ENCODE measurements at regions not wholly inside any gene's neighbourhood (a gene's known extent, or its start where the extent isn't known, plus 50 kb on each side); places are given as distances from the start of the nearest gene placed in this dataset.
"Not testable (repeated sequence)": the region's sequence is repeated elsewhere in the genome, so short reads cannot be mapped to it uniquely, and the experiment has no call there.

DNA sequence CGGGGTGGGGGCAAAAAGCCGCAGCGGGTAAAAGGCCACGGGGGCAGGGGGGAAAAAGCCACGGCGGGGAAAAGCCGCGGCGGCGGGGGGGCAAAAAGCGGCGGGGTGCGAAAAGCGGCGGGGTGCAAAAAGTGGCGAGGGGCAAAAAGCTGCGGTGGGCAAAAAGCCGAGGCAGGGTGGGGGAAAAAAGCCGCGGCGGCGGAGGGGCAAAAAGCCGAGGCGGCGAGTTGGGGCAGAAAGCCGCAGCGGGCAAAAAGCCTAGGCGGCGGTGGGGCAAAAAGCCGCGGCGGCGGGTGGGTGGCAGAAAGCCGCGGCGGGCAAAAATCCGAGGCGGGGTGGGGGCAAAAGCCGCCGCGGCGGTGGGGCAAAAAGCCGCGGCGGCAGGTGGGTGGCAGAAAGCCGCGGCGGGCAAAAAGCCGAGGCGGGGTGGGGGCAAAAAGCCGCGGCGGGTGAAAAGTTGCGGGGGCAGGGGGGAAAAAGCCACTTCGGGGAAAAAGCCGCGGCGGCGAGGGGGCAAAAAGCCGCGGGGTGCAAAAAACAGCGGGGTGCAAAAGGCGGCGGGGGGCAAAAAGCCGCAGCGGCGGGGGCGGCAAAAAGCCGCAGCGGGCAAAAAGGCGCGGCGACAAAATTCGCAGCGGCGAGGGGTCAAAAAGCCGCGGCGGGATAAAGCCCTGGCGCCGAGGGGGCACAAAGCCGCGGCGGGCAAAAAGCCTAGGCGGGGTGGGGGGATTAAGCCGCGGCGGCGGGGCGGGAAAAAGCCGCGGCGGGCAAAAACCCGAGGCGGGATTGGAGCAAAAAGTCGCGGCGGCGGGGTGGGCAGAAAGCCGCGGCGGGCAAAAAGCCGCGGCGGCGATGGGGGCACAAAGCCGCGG is 3901.2 kb downstream of the SRGAP2C start:
- no peaks in the 10 kb centered on the region for H3K27me3 ChIP-seq (replicated peaks in 2 of 5; ENCODE audit: control insufficient read depth in 4 of 5, insufficient read depth in 5 of 5, low read length in 4 of 5)
- no peaks in the 10 kb centered on the region for H3K4me1 ChIP-seq (ENCODE audit: control extremely low read depth in 1 of 4, control insufficient read depth in 4 of 4, insufficient read depth in 4 of 4, low read length in 3 of 4)
- H3K9me3 ChIP-seq (ENCODE audit: control extremely low read depth in 1 of 5, control insufficient read depth in 4 of 5, insufficient read depth in 2 of 5, low read depth in 1 of 5, low read length in 4 of 5): peaks cover 0 to 39% (median 3%) of the 10 kb centered on the region in 5 experiments
- ChIA-PET POLR2A (no interaction called here), CTCF (no interaction called here)
- no peak for DNase-seq
- no peaks in the 10 kb centered on the region for H3K36me3 ChIP-seq (ENCODE audit: control insufficient read depth in 4 of 4, insufficient read depth in 4 of 4, low read length in 3 of 4)
- WGBS (ENCODE audit: insufficient coverage): 65% methylated on average over 42 of the region's 108 CpGs
- H3K27ac ChIP-seq (ENCODE audit: insufficient read depth in 1 of 2, low read depth in 1 of 2, low read length in 2 of 2, poor library complexity in 1 of 2, severe bottlenecking in 2 of 2): no peak overlapping the region
- H3K4me3 ChIP-seq (ENCODE audit: control insufficient read depth in 1 of 7, extremely low read depth in 1 of 7, insufficient read depth in 4 of 7, low read depth in 2 of 7, low read length in 6 of 7): no peak overlapping the region

DNA sequence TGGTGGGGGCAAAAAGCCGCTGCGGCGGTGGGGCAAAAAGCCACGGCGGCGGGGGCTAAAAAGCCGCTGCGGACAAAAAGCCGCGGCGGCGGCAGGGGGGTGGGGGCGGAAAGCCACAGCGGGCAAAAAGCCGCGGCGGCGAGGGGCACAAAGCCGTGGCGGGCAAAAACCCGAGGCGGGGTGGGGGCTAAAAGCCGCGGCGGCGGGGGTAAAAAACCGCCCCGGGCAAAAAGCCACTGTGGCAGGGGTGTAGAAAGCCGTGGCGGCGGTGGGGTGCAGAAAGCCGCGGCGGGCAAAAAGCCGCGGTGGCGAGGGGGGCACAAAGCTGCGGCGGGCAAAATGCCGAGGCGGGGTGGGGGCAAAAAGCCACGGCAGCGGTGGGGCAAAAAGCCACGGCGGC is 3901.8 kb downstream of the SRGAP2C start:
- Histone ChIP-seq H3K4me3 (ENCODE audit: control insufficient read depth in 1 of 7, extremely low read depth in 1 of 7, insufficient read depth in 4 of 7, low read depth in 2 of 7, low read length in 6 of 7) (no peak overlapping the region), H3K27ac (ENCODE audit: insufficient read depth in 1 of 2, low read depth in 1 of 2, low read length in 2 of 2, poor library complexity in 1 of 2, severe bottlenecking in 2 of 2) (no peak overlapping the region), H3K27me3 (replicated peaks in 2 of 5; ENCODE audit: control insufficient read depth in 4 of 5, insufficient read depth in 5 of 5, low read length in 4 of 5) (no peaks in the 10 kb centered on the region), H3K36me3 (ENCODE audit: control insufficient read depth in 4 of 4, insufficient read depth in 4 of 4, low read length in 3 of 4) (no peaks in the 10 kb centered on the region), H3K9me3 (ENCODE audit: control extremely low read depth in 1 of 5, control insufficient read depth in 4 of 5, insufficient read depth in 2 of 5, low read depth in 1 of 5, low read length in 4 of 5) (peaks cover 0 to 33% (median 2%) of the 10 kb centered on the region in 5 experiments), H3K4me1 (ENCODE audit: control extremely low read depth in 1 of 4, control insufficient read depth in 4 of 4, insufficient read depth in 4 of 4, low read length in 3 of 4) (no peaks in the 10 kb centered on the region)
- CTCF ChIA-PET: no interaction called here
- WGBS (ENCODE audit: insufficient coverage): 60% methylated on average over 19 of the region's 45 CpGs
- DNase-seq: no peak
- POLR2A ChIA-PET: no interaction called here

DNA sequence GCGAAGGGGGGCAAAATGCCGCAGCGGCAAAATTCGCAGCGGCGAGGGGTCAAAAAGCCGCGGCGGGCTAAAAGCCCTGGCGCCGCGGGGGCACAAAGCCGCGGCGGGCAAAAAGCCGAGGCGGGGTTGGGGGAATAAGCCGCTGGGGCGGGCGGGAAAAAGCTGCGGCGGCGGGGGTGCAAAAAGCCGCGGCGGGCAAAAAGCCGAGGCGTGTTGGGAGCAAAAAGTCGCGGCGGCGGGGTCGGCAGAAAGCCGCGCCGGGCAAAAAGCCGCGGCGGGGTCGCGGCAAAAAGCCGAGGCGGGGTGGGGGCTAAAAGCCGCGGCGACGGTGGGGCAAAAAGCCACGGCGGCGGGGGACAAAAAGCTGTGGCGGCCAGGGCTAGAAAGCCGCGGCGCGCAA is 3902.5 kb downstream of the SRGAP2C start:
- Histone ChIP-seq H3K4me1 (ENCODE audit: control extremely low read depth in 1 of 4, control insufficient read depth in 4 of 4, insufficient read depth in 4 of 4, low read length in 3 of 4) (no peaks in the 10 kb centered on the region), H3K9me3 (ENCODE audit: control extremely low read depth in 1 of 5, control insufficient read depth in 4 of 5, insufficient read depth in 2 of 5, low read depth in 1 of 5, low read length in 4 of 5) (peaks cover 0 to 27% (median 2%) of the 10 kb centered on the region in 5 experiments), H3K4me3 (ENCODE audit: control insufficient read depth in 1 of 7, extremely low read depth in 1 of 7, insufficient read depth in 4 of 7, low read depth in 2 of 7, low read length in 6 of 7) (no peak overlapping the region), H3K27ac (ENCODE audit: insufficient read depth in 1 of 2, low read depth in 1 of 2, low read length in 2 of 2, poor library complexity in 1 of 2, severe bottlenecking in 2 of 2) (no peak overlapping the region), H3K27me3 (replicated peaks in 2 of 5; ENCODE audit: control insufficient read depth in 4 of 5, insufficient read depth in 5 of 5, low read length in 4 of 5) (no peaks in the 10 kb centered on the region), H3K36me3 (ENCODE audit: control insufficient read depth in 4 of 4, insufficient read depth in 4 of 4, low read length in 3 of 4) (no peaks in the 10 kb centered on the region)
- 51% methylated on average over 37 of the region's 55 CpGs for WGBS (ENCODE audit: insufficient coverage)
- POLR2A ChIA-PET: no interaction called here
- CTCF ChIA-PET: no interaction called here
- no peak for DNase-seq

DNA sequence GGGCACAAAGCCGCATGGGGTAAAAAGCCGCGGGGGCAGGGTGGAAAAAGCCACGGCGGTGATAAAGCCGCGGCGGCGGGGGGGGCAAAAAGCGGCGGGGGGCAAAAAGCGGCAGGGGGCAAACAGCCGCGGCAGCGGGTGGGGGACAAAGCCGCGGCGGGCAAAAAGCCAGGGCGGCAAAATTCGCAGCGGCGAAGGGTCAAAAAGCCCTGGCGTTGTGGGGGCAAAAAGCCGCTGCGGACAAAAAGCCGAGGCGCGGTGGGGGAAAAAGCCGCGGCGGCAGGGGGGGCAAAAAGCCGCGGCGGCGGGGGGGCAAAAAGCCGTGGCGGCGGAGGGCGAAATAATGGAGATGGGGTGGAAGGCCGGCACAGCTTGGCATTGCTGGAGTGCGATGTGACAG is 3902.9 kb downstream of the SRGAP2C start:
- H3K4me3 ChIP-seq (ENCODE audit: control insufficient read depth in 1 of 7, extremely low read depth in 1 of 7, insufficient read depth in 4 of 7, low read depth in 2 of 7, low read length in 6 of 7): no peak overlapping the region
- H3K9me3 ChIP-seq (ENCODE audit: control extremely low read depth in 1 of 5, control insufficient read depth in 4 of 5, insufficient read depth in 2 of 5, low read depth in 1 of 5, low read length in 4 of 5): peaks cover 0 to 22% (median 2%) of the 10 kb centered on the region in 5 experiments
- H3K36me3 ChIP-seq (ENCODE audit: control insufficient read depth in 4 of 4, insufficient read depth in 4 of 4, low read length in 3 of 4): no peaks in the 10 kb centered on the region
- ChIA-PET POLR2A (no interaction called here), CTCF (no interaction called here)
- no peaks in the 10 kb centered on the region for H3K27me3 ChIP-seq (replicated peaks in 2 of 5; ENCODE audit: control insufficient read depth in 4 of 5, insufficient read depth in 5 of 5, low read length in 4 of 5)
- 46% methylated on average over 28 of the region's 41 CpGs for WGBS (ENCODE audit: insufficient coverage)
- no peak overlapping the region for H3K27ac ChIP-seq (ENCODE audit: insufficient read depth in 1 of 2, low read depth in 1 of 2, low read length in 2 of 2, poor library complexity in 1 of 2, severe bottlenecking in 2 of 2)
- DNase-seq: no peak
- H3K4me1 ChIP-seq (ENCODE audit: control extremely low read depth in 1 of 4, control insufficient read depth in 4 of 4, insufficient read depth in 4 of 4, low read length in 3 of 4): no peaks in the 10 kb centered on the region

DNA sequence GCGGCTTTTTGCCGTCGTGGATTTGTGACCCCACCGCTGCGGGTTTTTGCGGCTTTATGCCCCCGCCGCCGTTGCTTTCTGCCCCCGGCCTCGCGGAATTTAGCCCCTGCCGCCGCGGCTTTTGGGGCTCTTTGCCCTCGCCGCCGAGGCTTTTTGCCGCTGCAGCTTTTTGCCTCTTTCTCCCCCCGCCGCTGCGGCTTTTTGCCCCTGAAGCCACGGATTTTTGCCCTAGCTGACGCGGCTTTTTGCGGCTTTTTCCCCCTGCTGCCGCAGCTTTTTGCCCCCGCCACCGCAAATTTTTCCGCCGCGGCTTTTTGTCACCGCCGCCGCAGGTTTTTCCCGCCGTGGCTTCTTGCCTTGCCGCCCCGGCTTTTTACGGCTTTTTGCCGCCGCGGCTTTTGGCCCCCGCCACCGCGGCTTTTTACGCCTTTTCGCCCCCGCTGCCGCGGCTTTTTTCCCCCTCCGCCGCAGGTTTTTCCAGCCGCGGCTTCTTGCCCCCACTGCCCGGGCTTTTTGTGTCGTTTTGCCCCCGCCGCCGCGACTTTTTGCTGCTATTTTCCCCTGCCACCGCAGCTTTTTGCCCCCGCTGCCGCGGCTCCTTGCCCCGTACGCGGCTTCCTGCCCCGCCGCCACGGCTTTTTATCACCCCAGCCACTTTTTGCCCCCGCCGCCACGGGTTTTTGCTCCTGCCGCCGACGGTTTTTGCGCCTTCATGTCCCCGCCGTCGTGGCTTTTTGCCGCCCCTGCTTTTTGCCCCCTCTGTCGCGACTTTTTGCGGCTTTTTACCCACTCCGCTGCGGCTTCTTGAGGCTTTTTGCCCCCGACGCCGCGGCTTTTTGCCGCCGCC is 3933.6 kb downstream of the SRGAP2C start:
- POLR2A ChIA-PET: no interaction called here
- WGBS (ENCODE audit: insufficient coverage): 60% methylated on average over 73 of the region's 93 CpGs
- Histone ChIP-seq H3K36me3 (ENCODE audit: control insufficient read depth in 4 of 4, insufficient read depth in 4 of 4, low read length in 3 of 4) (no peaks in the 10 kb centered on the region), H3K4me1 (ENCODE audit: control extremely low read depth in 1 of 4, control insufficient read depth in 4 of 4, insufficient read depth in 4 of 4, low read length in 3 of 4) (no peaks in the 10 kb centered on the region), H3K27ac (ENCODE audit: insufficient read depth in 1 of 2, low read depth in 1 of 2, low read length in 2 of 2, poor library complexity in 1 of 2, severe bottlenecking in 2 of 2) (no peak overlapping the region), H3K27me3 (replicated peaks in 2 of 5; ENCODE audit: control insufficient read depth in 4 of 5, insufficient read depth in 5 of 5, low read length in 4 of 5) (no peaks in the 10 kb centered on the region), H3K4me3 (ENCODE audit: control insufficient read depth in 1 of 7, extremely low read depth in 1 of 7, insufficient read depth in 4 of 7, low read depth in 2 of 7, low read length in 6 of 7) (no peak overlapping the region), H3K9me3 (ENCODE audit: control extremely low read depth in 1 of 5, control insufficient read depth in 4 of 5, insufficient read depth in 2 of 5, low read depth in 1 of 5, low read length in 4 of 5) (peaks cover 0 to 9% (median 1%) of the 10 kb centered on the region in 5 experiments)
- DNase-seq: no peak
- CTCF ChIA-PET: no interaction called here

DNA sequence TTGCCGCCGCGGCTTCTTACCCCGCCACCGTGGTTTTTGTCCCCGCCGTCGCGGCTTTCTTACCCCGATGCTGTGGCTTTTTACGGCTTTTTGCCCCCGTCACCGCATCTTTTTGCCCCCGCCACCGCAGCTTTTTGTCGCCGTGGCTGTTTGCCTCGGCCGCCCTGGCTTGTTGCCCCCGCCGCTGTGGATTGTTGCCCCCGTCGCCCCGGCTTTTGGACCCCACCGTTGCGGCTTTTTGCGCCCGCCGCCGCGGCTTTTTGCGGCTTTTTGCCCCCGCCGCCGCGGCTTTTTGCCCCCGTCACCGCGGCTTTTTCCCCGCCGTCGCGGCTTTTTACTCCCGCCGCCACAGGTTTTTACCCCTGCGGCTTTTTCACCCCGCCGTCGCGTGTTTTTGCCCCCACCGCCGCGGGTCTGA is 3934.3 kb downstream of the SRGAP2C start:
- WGBS (ENCODE audit: insufficient coverage): 71% methylated on average over 51 of the region's 53 CpGs
- no peak for DNase-seq
- Histone ChIP-seq H3K27me3 (replicated peaks in 2 of 5; ENCODE audit: control insufficient read depth in 4 of 5, insufficient read depth in 5 of 5, low read length in 4 of 5) (no peaks in the 10 kb centered on the region), H3K4me1 (ENCODE audit: control extremely low read depth in 1 of 4, control insufficient read depth in 4 of 4, insufficient read depth in 4 of 4, low read length in 3 of 4) (no peaks in the 10 kb centered on the region), H3K9me3 (ENCODE audit: control extremely low read depth in 1 of 5, control insufficient read depth in 4 of 5, insufficient read depth in 2 of 5, low read depth in 1 of 5, low read length in 4 of 5) (peaks cover 0 to 11% (median 1%) of the 10 kb centered on the region in 5 experiments), H3K4me3 (ENCODE audit: control insufficient read depth in 1 of 7, extremely low read depth in 1 of 7, insufficient read depth in 4 of 7, low read depth in 2 of 7, low read length in 6 of 7) (no peak overlapping the region), H3K36me3 (ENCODE audit: control insufficient read depth in 4 of 4, insufficient read depth in 4 of 4, low read length in 3 of 4) (no peaks in the 10 kb centered on the region), H3K27ac (ENCODE audit: insufficient read depth in 1 of 2, low read depth in 1 of 2, low read length in 2 of 2, poor library complexity in 1 of 2, severe bottlenecking in 2 of 2) (no peak overlapping the region)
- CTCF ChIA-PET: no interaction called here
- POLR2A ChIA-PET: no interaction called here

DNA sequence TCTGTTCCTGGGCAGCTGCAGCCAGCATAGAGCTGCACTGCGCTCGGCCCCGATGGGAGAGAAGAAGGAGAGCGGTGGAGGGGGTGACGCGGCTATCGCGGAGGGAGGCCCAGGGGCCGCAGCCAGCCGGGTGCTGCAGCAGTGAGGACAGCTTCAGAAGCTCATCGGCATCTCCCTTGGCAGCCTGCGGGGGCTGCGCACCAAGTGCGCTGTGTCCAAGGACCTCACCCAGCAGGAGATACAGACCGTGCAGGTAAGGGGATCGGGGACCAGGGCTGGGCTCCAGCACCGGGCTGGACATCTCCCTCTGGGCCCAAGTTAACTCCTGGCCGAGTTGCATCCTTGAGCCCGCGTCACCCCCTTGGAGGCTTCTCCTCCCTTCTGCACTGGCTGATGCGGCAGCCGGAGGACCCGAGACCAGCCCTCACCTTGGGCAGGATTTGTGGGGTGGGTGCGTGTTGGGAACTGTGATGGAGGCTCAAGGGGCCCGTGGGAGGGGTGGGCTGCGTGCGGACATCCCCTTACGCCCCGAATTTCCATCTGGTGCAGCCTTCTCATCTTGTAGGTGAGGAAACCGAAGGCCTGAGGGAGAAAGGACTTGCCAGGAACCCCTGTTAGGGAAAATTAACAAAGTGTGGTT is 3934.9 kb downstream of the SRGAP2C start:
- peaks cover 0 to 11% (median 1%) of the 10 kb centered on the region in 5 experiments for H3K9me3 ChIP-seq (ENCODE audit: control extremely low read depth in 1 of 5, control insufficient read depth in 4 of 5, insufficient read depth in 2 of 5, low read depth in 1 of 5, low read length in 4 of 5)
- H3K36me3 ChIP-seq (ENCODE audit: control insufficient read depth in 4 of 4, insufficient read depth in 4 of 4, low read length in 3 of 4); POLR2A ChIA-PET; DNase-seq; H3K4me3 ChIP-seq (ENCODE audit: control insufficient read depth in 1 of 7, extremely low read depth in 1 of 7, insufficient read depth in 4 of 7, low read depth in 2 of 7, low read length in 6 of 7); CTCF ChIA-PET; H3K4me1 ChIP-seq (ENCODE audit: control extremely low read depth in 1 of 4, control insufficient read depth in 4 of 4, insufficient read depth in 4 of 4, low read length in 3 of 4); H3K27ac ChIP-seq (ENCODE audit: insufficient read depth in 1 of 2, low read depth in 1 of 2, low read length in 2 of 2, poor library complexity in 1 of 2, severe bottlenecking in 2 of 2); H3K27me3 ChIP-seq (replicated peaks in 2 of 5; ENCODE audit: control insufficient read depth in 4 of 5, insufficient read depth in 5 of 5, low read length in 4 of 5): not testable (repeated sequence)
- WGBS (ENCODE audit: insufficient coverage): 80% methylated on average over 21 of the region's 30 CpGs

All from common myeloid progenitor, CD34-positive (primary cell).